Activated naive CD8-positive, alpha-beta T cell treated with anti-CD3 and anti-CD28 coated beads for 36 hours (primary cell): ENCODE measurements at regions not wholly inside any gene's neighbourhood (a gene's known extent, or its start where the extent isn't known, plus 50 kb on each side); places are given as distances from the start of the nearest gene placed in this dataset.

Source experiments
- DNase-seq: peaks from one replicate; pipeline ENCODE4 v3.0.0; 2021
- H3K27ac Mint-ChIP-seq: one replicate; pipeline ENCODE4 v1.8.0; 2022; ENCODE audit warnings: mild to moderate bottlenecking, moderate library complexity, mixed read lengths
- H3K27me3 Mint-ChIP-seq: one replicate; pipeline ENCODE4 v1.8.0; 2022; ENCODE audit warnings: mild to moderate bottlenecking, mixed read lengths
- H3K36me3 Mint-ChIP-seq: one replicate; pipeline ENCODE4 v1.8.0; 2021; ENCODE audit warnings: mild to moderate bottlenecking, mixed read lengths
- H3K4me1 Mint-ChIP-seq: one replicate; pipeline ENCODE4 v1.8.0; 2021; ENCODE audit warnings: mixed read lengths
- H3K4me3 Mint-ChIP-seq: one replicate; pipeline ENCODE4 v1.8.0; 2022; ENCODE audit warnings: mild to moderate bottlenecking, moderate library complexity, mixed read lengths
- H3K9me3 Mint-ChIP-seq: one replicate; pipeline ENCODE4 v1.8.0; 2022; ENCODE audit warnings: mixed read lengths

DNA sequence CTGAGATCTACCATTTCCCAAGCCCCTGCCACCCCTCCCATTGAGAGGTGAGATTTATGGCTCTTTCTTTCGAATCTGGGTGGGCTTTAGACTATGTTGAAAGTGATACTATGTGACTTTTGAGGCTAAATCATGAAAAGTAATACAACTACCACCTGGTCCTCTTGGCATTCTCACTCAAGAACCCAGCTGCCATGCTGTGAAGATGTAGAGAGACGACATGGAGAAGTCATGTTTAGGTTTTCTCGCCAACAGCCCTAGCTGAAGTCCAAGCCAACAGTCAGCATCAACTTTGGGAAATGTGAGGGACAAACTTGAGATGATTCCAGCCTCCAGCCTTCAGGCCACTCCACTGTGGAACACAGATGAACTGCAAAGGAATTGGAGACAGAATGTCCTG is 108.7 kb downstream of the SCP2D1 start:
- no peaks in the 10 kb centered on the region for H3K36me3 Mint-ChIP-seq
- no peaks in the 10 kb centered on the region for H3K9me3 Mint-ChIP-seq
- no peak overlapping the region for H3K4me3 Mint-ChIP-seq
- peaks cover 9% of the 10 kb centered on the region for H3K27me3 Mint-ChIP-seq
- DNase-seq: no peak
- H3K27ac Mint-ChIP-seq: no peak overlapping the region
- H3K4me1 Mint-ChIP-seq: no peaks in the 10 kb centered on the region

DNA sequence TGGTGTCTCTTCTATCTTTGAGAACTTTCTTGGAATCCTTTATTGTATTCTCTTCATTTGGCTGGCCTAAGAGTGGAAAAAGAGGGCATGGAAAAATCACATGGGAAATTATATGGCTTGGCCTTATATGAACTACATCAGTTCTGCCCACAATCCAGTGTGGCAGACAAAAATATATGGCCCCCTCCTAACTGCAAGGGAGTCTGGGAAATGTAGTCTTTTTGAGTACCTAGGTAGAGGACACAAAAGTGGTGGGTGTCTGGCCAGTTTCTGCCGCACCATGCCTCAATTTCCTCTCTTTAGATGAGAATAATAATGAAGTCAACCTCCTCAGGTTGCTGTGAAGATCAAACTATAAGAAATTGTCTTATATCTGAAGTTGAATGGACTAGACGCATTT is 109.3 kb downstream of the SCP2D1 start:
- no peaks in the 10 kb centered on the region for H3K9me3 Mint-ChIP-seq
- H3K4me3 Mint-ChIP-seq: no peak overlapping the region
- no peak overlapping the region for H3K27ac Mint-ChIP-seq
- no peaks in the 10 kb centered on the region for H3K4me1 Mint-ChIP-seq
- H3K27me3 Mint-ChIP-seq: peaks cover 9% of the 10 kb centered on the region
- no peak for DNase-seq
- no peaks in the 10 kb centered on the region for H3K36me3 Mint-ChIP-seq

DNA sequence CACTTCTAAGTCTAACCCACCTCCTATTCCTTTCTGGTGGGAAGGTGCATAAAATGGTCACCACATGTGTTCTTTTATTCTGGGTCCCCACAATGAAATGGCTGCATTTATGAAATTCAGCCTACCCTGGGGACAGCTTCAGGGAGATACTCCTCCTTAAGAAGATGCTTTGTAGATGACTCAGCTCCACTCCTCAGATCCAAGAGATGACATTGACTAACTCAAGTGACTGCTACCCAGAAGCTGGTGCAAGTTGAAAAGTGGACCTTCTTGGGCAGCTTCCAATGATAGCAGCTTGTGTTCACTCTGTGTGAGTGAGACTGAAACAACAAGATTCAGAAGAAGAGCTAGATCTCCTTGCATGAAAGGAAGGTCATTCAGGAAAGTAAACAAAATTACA is 113.4 kb downstream of the SCP2D1 start:
- H3K27ac Mint-ChIP-seq: no peak overlapping the region
- no peaks in the 10 kb centered on the region for H3K4me1 Mint-ChIP-seq
- H3K27me3 Mint-ChIP-seq: peaks cover 9% of the 10 kb centered on the region
- H3K36me3 Mint-ChIP-seq: no peaks in the 10 kb centered on the region
- H3K9me3 Mint-ChIP-seq: no peaks in the 10 kb centered on the region
- no peak overlapping the region for H3K4me3 Mint-ChIP-seq
- DNase-seq: no peak

DNA sequence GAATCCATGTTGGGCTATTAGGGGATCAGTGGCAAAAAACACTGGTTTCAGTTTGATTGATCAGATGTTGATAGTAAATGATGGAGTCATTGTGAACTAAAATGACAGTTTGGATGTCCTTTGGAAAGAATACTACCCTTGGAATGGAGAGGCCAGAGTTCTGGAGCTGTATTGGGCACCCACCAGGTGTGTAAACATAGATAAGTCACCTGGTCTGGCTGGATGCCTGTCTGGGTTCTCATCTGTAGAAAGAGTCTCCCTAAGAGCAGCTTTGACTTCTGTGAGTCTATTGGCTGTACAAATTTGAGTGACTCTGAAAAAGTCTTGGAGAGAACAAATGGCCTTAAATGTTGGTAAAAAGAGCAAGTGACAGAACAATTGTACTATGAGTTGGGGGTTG is 115.0 kb downstream of the SCP2D1 start:
- Mint-ChIP-seq H3K27ac (no peak overlapping the region), H3K4me1 (no peaks in the 10 kb centered on the region), H3K36me3 (no peaks in the 10 kb centered on the region), H3K4me3 (no peak overlapping the region), H3K9me3 (no peaks in the 10 kb centered on the region), H3K27me3 (peaks cover 9% of the 10 kb centered on the region)
- no peak for DNase-seq

DNA sequence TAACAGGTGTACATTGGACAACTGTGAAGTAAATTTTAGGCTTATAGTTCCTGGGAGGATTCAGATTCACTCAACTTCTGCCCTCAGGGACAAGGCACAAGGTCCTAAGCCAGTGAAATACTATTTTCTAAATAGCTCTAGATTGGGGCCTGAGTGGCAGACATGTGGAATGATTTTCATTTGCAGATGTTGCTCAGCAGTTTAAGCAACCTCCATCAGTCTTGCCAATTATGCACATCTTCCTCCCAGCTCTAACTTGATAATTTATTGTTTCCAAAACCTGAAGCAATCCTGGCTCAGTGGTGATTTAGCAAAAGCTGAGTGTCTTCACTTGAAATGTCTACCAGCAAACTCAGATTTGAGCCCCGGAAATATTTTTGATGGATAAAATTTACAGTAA is 116.2 kb downstream of the SCP2D1 start:
- Mint-ChIP-seq H3K36me3 (no peaks in the 10 kb centered on the region), H3K4me3 (no peak overlapping the region), H3K27ac (no peak overlapping the region), H3K9me3 (no peaks in the 10 kb centered on the region), H3K27me3 (peaks cover 7% of the 10 kb centered on the region), H3K4me1 (no peaks in the 10 kb centered on the region)
- no peak for DNase-seq

DNA sequence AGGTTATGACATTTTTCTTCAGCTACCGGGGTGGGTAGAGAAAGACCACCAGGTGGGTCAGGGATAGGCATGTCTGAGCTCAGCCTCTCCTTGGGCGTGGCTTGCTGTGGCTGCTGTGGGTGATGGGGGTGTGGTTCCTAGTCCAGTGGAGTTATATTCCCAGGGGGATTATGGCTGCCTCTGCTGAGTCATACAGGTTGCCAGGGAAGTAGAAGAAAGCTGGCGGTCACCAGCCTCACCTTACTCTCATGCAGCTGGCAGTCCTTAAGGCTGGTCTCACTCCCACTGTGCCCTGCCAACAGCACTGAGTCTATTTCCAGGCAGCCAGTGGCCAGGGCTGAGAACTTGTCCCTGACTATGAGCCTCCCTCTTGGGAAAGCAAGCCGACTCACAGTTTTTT is 130.0 kb downstream of the SCP2D1 start:
- Mint-ChIP-seq H3K9me3 (peaks cover 6% of the 10 kb centered on the region), H3K27me3 (peaks cover 17% of the 10 kb centered on the region), H3K4me1 (no peaks in the 10 kb centered on the region), H3K27ac (no peak overlapping the region), H3K36me3 (no peaks in the 10 kb centered on the region), H3K4me3 (no peak overlapping the region)
- DNase-seq: no peak

DNA sequence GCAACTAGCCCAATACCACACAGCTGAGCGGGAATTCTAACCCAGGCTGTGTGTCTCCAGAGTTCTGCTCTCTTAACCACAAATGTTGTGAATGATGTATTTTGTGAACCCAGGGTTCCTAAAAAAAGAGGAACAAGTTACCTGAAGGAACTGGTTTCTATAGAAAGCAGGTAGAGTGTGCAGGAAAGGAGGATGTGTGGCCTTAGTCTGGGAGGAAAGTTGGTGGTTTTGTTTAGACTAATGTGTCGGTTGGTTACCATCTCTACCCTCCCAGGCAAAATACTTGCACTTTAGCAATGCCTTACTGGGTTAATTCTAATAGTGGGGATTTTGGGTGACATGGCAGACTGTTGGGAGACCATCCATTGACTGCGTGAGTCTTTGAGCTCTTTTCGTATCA is 143.3 kb downstream of the SCP2D1 start:
- no peaks in the 10 kb centered on the region for H3K4me1 Mint-ChIP-seq
- H3K9me3 Mint-ChIP-seq: peaks cover 1% of the 10 kb centered on the region
- no peak overlapping the region for H3K4me3 Mint-ChIP-seq
- DNase-seq: no peak
- H3K36me3 Mint-ChIP-seq: no peaks in the 10 kb centered on the region
- no peak overlapping the region for H3K27ac Mint-ChIP-seq
- H3K27me3 Mint-ChIP-seq: no peaks in the 10 kb centered on the region

DNA sequence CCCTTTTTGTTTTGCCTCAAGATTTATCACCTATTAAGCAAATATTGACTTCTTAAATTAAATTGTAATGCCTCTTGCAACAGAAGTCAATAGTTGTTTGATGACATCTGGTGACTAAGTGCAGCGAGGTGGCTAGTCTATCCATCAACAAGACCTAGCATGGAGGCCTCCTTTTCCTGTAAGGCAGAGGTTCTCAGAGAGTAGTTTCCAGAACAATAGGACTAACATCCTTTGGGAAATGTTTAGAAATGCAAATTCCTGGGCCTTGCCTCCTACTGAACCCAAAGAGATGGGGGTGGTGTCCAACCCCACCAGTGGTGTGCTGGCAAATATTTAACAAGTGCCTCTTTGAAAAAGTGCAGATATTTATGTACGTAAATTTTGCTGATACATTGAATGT is 143.7 kb downstream of the SCP2D1 start:
- Mint-ChIP-seq H3K9me3 (peaks cover 1% of the 10 kb centered on the region), H3K4me1 (no peaks in the 10 kb centered on the region), H3K27me3 (no peaks in the 10 kb centered on the region), H3K27ac (no peak overlapping the region), H3K4me3 (no peak overlapping the region), H3K36me3 (no peaks in the 10 kb centered on the region)
- no peak for DNase-seq

DNA sequence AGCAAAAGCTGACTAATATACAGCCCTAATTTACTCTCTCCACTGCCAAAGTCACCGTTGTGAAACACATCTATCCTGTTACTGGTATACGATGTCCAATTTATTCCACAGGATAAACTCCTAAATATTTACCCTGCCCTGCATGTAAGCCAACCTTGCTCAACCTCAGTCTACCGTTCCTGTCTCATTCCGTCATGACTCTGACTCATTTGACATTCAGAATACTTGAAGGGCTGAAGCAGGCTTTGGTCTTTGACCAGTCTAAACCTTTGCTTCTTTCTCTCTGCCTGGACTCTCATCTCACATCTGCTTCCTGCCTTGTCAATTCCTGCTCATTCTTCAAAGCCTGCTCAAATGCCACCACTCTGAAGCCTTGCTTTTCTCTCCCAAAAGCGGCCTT is 157.5 kb downstream of the SCP2D1 start:
- H3K4me3 Mint-ChIP-seq: no peak overlapping the region
- H3K36me3 Mint-ChIP-seq: no peaks in the 10 kb centered on the region
- peaks cover 1% of the 10 kb centered on the region for H3K9me3 Mint-ChIP-seq
- peaks cover 5% of the 10 kb centered on the region for H3K27me3 Mint-ChIP-seq
- H3K4me1 Mint-ChIP-seq: no peaks in the 10 kb centered on the region
- H3K27ac Mint-ChIP-seq: no peak overlapping the region
- no peak for DNase-seq

DNA sequence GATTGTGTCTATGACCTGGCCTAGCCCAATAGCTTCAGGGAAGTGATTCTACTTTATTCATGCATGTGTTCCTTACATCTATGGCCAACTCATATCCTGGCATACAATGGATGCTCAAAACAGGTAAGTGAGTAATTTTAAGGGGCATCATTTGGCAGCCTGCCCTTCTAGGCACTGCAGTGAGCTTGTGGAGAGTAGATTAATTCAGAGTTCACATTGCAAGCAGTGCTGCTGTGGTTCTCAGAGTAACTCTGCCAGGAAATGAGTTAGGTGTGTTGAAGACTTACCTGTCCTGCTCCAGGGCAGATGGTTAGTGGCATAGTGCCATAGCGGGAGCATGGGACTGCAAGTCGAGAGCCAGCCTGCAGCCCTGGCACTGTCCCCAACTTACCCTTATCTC is 158.0 kb downstream of the SCP2D1 start:
- no peak overlapping the region for H3K27ac Mint-ChIP-seq
- peaks cover 1% of the 10 kb centered on the region for H3K9me3 Mint-ChIP-seq
- no peaks in the 10 kb centered on the region for H3K36me3 Mint-ChIP-seq
- no peaks in the 10 kb centered on the region for H3K4me1 Mint-ChIP-seq
- peaks cover 3% of the 10 kb centered on the region for H3K27me3 Mint-ChIP-seq
- DNase-seq: no peak
- no peak overlapping the region for H3K4me3 Mint-ChIP-seq

DNA sequence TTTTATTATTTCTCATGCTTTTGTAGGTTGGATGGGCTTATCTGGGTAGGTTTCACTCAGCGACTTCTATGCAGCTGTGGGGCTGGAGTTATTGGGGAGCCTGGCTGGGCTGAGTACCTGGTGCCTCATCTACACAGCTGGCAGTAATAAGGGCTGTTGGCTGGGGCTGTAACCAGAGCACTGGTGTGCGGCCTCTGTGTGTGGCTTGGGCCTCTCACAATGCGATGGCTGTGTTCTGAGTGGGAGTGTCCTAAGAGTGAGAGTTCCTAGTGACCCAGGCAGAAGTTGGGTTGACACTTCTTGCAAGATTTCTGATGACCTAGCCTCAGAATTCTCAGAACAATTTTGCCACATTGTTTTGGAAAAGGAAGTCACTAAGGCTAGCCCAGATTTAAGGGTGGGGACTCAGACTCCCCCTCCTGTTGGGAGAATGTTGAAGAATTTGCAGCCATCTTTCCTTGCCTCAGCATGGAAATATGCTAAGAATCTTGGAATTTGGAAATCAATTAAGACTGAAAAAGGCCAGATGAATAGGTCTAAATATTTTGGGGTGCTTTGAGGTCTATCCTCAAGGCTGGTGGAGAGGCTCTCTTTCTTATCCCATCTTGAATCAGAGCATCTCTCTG is 158.8 kb downstream of the SCP2D1 start:
- Mint-ChIP-seq H3K36me3 (no peaks in the 10 kb centered on the region), H3K27me3 (peaks cover 4% of the 10 kb centered on the region), H3K9me3 (peaks cover 1% of the 10 kb centered on the region), H3K4me1 (no peaks in the 10 kb centered on the region), H3K4me3 (no peak overlapping the region), H3K27ac (no peak overlapping the region)
- no peak for DNase-seq

DNA sequence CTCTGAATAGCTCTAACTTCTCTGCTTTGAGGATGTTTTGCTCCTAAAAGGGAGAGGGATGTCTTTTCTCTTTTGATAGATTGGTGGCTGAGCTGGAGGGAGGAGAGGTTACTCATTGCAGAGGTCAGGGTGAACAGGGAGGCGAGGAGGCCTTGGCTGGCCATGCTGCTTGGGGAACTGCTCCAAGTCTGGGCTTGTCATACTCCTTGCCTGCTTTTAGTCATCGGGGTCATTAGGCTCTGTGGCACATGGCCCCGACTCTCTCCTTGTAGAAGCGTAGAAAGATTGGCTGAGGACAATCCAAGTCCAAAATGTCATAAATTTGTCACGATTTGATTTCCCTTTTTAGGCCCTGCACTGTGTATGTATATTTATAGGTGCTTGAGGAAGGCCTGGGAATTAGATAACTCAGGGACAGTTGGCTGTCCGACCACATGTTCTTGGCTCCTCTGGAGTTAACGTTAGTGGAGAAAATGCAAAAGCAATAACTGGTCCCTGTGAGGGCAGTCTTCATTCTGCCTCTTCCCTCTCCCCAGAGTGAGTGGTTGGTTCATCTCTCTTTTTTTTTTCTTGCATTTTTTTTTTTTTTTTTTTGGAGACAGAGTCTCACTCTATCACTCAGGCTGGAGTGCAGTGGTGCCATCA is 160.1 kb downstream of the SCP2D1 start:
- peaks cover 7% of the 10 kb centered on the region for H3K27me3 Mint-ChIP-seq
- no peaks in the 10 kb centered on the region for H3K36me3 Mint-ChIP-seq
- DNase-seq: no peak
- no peaks in the 10 kb centered on the region for H3K4me1 Mint-ChIP-seq
- no peak overlapping the region for H3K4me3 Mint-ChIP-seq
- no peak overlapping the region for H3K27ac Mint-ChIP-seq
- H3K9me3 Mint-ChIP-seq: no peaks in the 10 kb centered on the region

DNA sequence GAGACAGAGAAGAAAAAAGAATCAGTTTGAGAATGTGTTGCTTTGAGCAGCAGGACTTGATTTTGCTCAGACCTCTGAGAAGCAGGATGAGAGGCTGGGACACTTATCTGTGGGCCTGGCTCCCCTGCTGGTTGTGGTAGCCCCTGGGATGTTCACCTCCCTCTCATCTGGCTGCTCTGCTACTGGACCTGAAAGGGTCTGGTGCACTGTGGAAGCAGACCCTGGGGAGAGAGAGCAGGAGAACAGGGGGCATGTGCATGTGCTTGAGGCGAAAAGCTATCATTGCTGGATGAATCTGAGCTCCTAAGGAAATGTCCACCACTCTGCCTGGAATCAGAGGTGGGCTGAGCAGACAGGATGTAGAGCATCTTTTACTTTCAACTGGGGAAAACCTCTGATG is 161.1 kb downstream of the SCP2D1 start:
- peaks cover 9% of the 10 kb centered on the region for H3K27me3 Mint-ChIP-seq
- no peak for DNase-seq
- H3K4me3 Mint-ChIP-seq: no peak overlapping the region
- no peaks in the 10 kb centered on the region for H3K4me1 Mint-ChIP-seq
- H3K9me3 Mint-ChIP-seq: no peaks in the 10 kb centered on the region
- H3K27ac Mint-ChIP-seq: no peak overlapping the region
- no peaks in the 10 kb centered on the region for H3K36me3 Mint-ChIP-seq

DNA sequence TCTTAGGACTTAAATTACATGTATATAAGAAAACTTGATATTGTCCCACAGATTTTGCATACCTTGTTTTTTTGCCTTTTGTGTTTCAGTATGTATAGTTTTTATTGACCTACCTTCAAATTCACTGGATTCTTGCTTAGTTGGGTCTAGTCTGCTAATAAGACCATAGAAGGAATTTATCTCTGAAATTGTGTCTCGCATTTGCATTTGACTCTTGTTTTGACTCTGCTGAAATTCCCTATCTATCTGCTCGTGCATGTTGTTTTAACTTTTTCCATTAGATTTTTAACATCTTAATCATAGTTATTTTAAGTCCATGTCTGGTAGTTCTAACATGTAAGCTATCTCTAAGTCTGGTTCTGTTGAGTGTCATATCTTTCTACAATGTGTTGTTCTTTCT is 163.9 kb downstream of the SCP2D1 start:
- Mint-ChIP-seq H3K4me3 (no peak overlapping the region), H3K9me3 (no peaks in the 10 kb centered on the region), H3K27me3 (peaks cover 15% of the 10 kb centered on the region), H3K27ac (no peak overlapping the region), H3K4me1 (no peaks in the 10 kb centered on the region), H3K36me3 (no peaks in the 10 kb centered on the region)
- no peak for DNase-seq

DNA sequence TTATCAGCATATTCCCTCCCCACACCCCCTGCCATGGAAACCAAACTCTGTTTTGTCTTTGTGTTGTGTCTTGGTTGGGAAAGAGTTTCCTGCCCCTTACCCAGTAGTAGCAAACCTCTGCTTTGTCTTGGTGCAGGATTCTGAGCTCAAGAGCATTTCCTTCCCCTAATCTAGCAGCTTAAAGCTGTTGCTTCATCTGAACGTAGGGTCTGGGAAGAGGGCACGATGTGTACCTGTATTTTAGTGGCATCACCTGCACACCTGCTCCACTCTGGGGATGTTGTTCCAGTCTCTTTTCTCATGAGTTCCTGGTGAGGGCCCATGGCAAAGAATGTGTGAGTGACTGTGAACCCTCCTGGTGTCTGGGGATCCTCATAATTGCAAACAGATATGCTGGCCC is 164.7 kb downstream of the SCP2D1 start:
- H3K27me3 Mint-ChIP-seq: peaks cover 15% of the 10 kb centered on the region
- H3K9me3 Mint-ChIP-seq: no peaks in the 10 kb centered on the region

DNA sequence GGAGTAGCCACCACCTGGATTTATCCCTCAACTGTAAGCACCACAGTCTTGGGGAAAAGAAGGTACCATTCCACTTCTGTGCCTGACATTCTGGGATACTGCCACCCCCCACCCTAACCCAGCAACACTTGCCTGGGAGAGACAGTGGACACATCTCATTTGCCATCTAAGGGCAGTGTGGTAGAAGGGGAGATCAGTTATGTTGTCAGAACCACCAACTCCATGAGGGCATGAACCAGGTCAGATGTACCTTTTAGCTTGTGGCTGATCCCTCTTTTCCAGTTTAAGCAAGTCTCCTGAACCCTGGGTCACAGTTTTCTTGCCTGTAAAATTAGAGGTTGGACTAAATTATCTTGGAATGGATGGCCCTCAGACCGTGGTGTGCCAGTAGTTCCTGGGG is 165.5 kb downstream of the SCP2D1 start:
- Mint-ChIP-seq H3K27ac (no peak overlapping the region), H3K4me1 (no peaks in the 10 kb centered on the region), H3K9me3 (no peaks in the 10 kb centered on the region), H3K4me3 (no peak overlapping the region), H3K27me3 (peaks cover 15% of the 10 kb centered on the region), H3K36me3 (no peaks in the 10 kb centered on the region)
- DNase-seq: no peak

More for the DNA sequence above, 164.7 kb downstream of the SCP2D1 start:
- no peak for DNase-seq
- no peak overlapping the region for H3K4me3 Mint-ChIP-seq
- no peaks in the 10 kb centered on the region for H3K36me3 Mint-ChIP-seq
- H3K27ac Mint-ChIP-seq: no peak overlapping the region
- H3K4me1 Mint-ChIP-seq: no peaks in the 10 kb centered on the region
